HG03575 (cell line): ENCODE measurements at regions not wholly inside any gene's neighbourhood (a gene's known extent, or its start where the extent isn't known, plus 50 kb on each side); places are given as distances from the start of the nearest gene placed in this dataset.

Experiments used
- ATAC-seq: cut with Tn5 transposase; IDR thresholded peaks from one replicate; pipeline ENCODE4 v1.9.1; 2021; ENCODE audit not compliant: unreplicated experiment, insufficient number of reproducible peaks, low FRiP score; ENCODE audit errors: extremely low read depth

DNA sequence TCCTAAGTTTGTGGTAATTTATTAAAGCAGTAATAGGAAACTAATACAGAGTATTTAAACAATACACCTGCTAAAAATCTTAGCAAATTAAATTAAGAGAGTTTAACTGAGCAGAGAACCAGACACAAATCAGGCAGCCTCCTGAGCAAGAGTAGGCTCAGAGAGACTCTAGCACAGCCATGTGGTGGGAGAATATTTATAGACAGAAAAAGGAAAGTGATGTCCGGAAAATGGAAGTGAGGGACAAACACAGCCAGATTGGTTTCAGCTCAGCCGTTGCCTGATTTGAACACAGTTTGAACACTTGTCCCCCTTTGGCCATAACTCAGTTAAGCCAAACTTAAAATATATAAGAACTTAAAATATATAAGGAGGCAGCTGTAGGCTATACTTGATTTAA, 192.6 kb upstream of the PSMD7 start:
- ATAC-seq, result no peak

DNA sequence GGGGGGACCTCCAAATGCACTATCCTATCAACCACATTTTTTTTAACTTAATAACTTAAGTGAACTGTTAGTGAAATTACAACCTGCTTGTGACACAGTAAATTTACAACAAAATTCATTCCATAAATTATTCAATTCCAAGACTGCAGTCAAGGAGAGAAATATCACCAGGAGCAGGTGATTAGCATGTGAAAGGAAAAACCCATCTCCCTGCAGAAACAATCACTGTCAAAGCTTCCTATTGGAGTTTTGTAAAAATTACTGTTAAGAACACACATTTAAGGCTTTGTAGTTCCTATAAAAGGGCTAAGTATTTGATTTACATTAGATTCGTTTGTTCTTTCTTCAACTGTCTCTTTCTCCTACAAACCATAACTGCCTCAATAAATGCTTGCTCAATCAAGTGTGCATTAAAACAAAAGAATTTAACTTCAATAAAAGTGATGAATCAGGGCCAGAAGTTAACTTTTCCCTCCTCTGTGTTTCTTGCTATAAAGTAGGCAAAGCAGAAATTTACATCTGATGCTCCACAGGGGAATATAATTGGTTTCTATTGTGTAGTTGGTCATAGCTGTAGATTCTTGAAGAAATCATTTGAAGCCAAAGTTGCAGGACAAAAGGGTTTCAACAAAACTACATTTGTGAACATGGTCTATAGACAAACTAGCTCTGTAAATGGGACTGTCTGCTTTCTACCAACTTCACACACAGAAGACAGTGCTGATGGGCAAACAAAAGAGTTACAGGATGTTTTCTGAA, 195.1 kb upstream of the PSMD7 start:
- ATAC-seq, result no peak

DNA sequence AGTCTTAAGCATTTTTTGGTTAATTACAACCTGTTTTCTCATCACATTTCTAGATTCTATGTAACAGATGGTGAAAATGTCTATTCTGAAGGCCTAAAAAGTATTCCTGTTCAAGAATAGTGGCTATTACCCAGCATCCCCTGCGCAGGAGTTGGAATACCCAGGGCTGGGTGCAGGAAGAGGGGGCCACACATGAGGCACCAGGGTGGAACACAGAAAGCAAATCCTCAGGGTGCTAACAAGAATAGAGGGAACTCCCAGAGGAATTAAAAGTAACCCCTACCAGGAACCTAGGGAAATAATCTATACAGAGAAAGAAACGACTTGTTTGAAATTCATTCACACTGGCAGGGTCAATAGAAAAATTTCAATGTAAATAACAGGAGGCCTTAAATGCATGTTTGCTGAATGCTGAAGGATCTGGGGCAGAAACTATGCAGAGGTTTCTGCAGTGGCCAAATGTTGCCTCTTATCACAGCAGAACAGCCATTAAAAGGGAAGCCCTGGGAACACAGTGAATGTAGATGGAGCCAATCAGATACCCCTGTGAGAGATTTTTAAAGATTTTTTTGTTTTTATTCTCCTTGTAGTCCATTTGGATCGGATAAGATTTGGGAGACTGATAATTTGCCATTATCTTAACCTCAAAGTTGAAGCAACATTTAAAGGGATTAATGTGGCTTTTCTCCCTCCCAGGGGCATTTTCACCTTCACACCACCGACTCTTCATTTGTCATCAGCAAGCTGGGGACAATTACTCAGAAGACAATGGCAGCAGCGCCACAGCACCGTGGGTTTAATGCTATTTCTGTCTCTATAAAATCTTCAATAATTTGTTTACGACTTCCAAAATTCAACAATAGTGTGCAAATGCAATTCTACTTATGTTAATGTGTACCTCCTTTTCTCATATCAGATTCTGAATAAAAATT, 196.0 kb upstream of the PSMD7 start:
- ATAC-seq, result no peak

DNA sequence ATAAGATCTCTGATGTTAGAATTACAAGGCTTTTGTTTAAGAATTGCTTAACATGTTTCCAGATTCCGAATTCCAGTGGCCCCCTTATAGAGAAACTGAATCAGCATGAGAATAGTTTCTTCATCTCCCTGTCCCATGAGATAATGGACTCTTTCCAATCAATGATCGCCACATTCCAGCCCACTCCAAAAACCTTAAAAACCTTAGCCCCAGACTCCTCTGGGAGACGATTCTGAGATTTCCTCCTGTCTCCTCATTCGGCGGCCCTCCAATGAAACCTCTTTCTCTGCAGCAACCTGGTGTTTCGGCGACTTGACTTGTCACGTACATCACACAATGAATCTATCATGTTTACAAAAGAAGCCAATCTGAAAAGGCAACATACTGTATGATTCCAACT, 197.1 kb upstream of the PSMD7 start:
- no peak for ATAC-seq

DNA sequence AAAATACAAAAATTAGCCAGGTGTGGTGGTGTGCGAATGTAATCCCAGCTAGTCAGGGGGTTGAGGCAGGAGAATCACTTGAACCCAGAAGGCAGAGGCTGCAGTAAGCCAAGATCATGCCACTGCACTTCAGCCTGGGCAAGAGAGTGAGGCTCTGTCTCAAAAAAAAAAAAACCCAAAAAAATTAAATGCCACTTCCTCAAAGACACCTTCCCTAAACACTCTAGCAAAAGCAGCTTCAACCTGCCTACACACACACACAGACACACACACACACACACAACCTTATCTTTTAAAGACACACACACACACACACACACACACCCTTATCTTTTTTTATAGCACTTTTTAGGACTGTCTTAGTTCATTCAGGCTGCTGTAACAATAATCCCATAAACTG, 201.7 kb upstream of the PSMD7 start:
- no peak for ATAC-seq

DNA sequence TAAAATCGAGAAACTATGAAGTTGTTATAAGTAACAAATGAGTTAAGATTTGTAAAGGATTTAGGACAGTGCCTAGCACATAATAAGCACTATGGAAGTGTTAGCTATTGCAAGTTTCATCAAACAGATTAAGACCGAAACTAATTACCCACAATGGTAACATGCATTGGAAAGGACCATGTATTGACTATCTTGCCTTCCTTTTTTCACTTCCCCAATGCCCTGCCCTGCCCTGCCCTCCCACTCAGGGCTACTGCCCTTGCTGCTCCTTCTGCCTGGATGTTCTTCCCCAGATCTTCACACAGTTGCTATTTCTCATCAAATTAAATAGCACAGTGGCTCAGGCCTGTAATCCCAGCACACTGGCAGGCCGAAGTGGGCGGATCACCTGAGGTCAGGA, 202.1 kb upstream of the PSMD7 start:
- no peak for ATAC-seq

DNA sequence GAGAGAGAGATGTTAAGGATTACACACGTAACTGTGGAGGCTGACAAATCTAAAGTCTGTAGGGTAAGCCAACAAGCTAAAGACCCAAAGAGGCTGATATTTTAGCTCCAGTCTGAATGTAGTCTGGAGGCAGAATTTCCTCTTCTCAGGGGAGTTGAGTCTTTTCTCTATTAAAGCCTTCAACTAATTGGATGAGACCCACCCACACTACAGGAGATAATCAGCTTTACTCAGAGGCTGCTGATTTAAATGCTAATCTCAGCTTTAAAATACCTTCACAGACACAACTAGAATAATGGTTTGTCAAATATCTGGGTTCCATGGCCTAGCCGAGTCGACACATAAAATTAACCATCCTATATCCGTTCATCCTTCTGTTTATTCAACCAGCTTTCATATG, 204.3 kb upstream of the PSMD7 start:
- ATAC-seq, result no peak

DNA sequence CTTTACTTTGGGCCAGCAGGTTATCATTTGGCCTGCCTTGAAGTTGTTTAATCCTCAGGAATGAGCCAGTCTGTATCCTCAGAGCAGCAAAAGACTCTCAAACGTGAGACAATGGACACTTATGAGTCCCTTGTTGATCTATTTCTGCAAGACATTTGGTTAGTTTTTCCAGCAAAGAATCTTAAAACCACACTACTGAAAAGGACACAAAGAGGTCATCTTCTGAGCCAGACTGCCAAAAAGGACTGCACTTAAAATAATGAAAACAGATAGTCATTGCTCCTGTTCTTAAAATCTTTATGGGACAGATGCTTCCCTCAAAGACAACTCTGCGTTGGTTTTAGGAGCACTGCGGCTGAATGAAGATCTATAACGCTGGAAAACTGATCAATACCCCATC, 205.7 kb upstream of the PSMD7 start:
- ATAC-seq, result no peak

DNA sequence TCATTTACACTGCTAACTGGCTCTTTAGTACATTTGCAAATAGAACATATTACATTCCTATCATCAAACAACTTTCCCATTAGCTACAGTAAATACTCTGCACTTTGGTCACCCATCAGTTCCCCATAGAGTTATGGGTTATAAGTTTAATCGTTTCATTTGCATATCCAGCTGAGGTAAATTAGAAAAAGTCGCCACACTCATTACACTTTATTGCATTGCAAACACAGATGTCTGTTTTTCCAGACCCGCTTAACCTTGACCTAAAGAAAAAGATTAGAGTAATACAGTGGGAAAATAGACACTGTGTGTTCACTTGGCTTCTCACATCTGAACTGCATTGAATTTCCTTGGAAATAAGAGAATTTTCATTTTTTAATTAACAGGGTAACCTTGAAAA, 213.1 kb upstream of the PSMD7 start:
- no peak for ATAC-seq

DNA sequence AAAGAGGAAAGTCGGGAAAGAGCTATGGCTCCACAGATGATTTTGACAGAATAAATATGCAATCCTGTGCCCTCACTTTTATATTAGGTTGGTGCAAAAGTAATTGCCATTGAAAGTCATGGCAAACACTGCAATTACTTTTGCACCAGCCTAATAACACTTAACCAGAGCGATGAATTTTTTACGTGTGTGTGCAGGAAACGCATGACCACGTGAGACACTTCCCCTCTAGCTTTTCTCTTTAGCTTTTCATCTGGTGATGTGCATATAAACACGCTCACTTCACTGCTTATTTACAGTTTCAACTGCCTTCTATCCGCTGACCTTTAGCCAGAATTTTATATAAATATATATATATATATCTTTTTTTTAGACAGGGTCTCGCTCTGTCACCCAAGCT, 216.3 kb upstream of the PSMD7 start:
- ATAC-seq, result no peak

DNA sequence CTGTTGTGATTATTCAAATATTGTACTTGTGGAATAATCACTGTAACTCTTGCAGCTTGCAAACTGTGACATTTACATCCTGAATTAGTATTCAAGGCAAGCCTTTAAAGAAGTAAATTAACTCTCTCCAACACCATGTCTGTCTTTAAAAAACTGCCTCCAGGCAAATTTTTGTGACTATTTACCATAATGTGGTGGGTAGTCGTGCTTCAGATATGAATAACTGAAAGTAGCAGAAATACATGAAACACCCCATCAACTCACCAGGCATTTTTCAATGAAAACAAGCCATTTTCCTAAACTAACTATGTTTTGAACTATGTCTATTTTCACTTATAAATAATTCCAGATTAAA, 217.4 kb upstream of the PSMD7 start:
- no peak for ATAC-seq

DNA sequence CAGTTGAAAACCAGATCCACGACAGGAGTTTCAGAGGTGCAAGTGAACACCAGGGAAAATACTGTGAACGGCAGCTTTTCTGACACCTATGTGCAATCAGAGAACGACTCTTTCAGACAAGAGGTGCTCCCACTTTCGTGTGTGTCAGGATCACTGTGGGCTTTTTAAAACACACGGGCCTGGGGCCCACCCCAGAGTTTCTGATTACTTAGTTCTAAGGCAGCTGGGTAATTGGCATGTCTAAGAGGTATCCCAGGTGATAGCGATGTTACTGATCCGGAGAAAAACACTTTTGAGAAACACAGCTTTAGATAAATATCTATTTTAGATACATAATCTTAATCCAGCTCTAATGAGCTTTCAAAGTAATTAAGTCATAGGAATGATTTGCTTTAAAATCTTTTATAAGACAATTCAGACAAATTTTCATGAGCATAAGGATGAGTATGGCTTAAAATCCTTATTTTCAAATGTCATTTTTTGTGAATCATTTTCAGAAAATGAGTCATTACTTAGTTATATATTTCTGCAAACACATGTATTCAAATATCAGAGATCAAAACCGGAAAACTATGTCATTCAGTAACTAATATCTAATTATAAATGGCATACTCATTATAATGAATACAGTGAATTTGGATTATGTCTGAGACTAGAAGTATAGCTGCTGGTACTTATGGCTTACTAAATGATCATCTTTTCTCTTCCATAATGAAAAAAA, 217.9 kb upstream of the PSMD7 start:
- ATAC-seq, result no peak

DNA sequence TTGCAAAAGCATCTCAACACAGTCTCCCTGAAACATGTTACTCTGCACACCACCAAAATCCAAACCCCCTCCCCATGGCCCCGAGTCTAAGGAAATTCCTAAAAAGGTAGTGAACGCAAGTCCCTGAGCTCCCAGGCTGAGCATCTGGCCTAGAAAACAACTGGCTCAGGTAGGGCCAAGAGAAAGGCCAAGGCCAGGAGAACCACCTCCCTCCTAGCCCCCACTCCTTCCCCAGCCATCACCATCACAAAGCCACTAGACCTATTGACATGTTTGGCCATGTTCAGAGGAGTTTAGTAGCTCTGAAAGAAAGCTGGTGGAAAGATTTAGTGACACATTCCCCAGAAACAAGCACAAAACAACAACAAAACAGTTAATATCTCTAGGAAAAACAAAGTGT, 220.0 kb upstream of the PSMD7 start:
- ATAC-seq, result no peak

DNA sequence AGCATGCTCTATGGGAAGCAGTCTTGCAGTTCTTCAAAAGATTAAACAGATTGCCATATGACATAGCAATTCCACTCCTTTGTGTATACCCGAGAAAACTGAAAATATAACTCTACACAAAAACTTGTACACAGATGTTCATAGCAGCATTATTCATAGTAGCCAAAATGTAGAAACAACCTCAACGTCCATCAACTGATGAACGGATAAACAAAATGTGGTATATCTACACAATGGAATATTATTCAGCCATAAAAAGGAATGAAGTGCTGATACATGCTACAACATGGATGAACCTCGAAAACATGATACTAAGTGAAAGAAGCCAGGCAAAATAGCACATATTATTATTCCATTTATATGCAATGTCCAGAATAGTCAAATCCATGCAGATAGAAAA, 221.2 kb upstream of the PSMD7 start:
- no peak for ATAC-seq

DNA sequence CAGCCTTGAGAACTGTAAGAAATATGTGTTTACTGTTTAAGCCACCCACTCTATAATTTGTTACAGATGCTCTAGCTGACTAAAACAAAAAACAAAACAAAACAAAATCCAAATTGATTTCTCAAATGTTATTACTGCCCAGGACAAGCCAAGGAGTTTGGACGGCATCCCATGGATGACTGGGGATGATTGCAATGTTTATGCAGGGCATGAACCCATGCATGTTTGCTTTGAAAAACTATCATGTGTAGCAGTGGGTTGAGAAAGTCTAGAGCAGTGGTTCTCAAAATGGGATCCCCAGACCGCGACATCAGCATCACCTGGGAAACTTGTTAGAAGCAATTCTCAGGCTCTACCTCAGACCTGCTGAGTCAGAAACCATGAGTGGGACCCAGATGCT, 223.2 kb upstream of the PSMD7 start:
- ATAC-seq, result no peak

DNA sequence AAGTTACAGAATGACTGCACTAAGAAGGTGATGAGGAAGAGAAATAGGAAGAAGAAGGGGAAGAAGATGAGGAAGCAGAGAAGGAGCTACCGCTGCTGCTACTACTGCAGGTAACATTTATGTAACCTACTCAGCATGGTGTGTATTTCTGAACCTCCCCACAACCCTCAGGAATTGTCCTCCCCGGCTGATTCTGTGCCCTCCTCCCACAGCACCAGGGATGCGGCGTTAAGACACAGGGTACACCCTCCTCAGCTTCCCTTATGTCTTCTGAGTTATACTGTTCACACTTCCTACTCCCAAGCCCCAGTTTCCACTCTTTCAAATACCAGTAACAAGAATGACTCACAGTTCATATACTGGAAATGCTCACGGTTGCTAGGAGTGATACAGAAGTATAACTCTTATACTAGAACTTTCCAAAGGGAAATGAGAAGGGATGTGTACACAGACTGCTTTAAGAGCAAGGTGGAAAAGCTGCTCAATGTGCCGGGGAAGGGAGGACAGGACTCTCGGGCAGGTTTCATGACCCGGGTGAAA, 224.5 kb upstream of the PSMD7 start:
- no peak for ATAC-seq

DNA sequence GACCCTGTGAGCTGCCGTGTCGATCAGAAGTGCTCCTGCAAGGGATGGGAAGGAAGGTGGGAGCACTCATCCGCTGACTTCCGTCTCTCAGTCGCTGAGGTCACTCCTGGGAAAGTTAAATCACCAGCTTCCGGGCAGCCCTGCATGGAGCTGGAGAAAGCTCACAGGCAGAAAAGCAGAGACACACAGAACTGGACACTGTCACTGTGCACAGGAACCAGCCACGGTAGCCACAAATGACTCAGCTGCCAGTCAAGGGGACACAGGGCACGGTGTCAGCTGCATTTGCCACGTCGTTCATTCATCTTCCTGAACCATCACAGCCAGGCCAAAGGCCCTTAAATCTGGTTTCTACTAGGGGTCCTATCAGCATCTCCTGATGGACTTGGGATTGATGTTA, 226.4 kb upstream of the PSMD7 start:
- ATAC-seq, result no peak

DNA sequence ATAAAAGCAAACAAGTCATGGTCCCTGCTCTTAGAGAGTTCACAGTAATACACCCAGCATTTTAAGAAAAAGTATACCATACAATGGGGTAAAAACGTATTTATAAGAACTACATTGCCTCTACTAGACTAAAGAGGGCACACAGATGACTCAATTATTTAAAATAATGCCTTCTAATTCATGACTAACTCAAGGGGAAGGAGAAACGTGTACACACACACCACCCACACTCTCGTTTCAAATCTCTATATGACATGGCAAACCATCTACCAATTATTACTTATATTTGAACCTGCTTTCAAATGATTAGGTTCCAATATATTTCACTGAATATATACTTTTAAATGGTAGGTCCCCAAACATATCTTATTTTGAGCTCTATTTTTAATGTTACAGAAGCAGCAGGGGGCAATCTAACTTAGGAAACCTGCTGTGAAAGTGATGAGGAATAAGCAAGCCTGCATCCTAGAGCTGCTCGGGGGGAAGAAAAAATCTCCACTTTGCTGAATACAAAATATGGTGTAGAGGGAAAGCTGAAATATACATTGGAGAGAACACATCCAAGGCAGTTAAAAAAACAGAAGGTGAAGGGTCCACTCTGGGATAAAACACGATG, 232.4 kb upstream of the PSMD7 start:
- ATAC-seq, result no peak

DNA sequence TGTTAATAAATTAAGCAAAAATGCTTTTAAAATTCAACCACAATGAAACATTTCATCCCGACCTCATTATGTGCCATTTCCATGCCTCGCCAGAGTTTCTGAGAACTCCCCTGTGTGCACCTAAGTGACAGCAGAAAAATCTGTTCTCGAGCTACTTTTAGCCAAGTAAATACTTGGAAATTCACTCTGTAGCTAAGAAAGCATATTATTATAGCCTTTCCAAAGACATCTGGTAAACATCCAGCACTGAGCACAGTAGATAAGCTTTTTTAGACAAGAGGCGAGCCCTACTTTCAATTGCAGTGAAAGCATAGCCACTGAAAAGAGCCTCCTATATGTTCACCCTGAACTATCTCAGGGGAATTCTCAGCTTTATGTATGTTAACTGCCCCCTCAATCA, 242.8 kb upstream of the PSMD7 start:
- ATAC-seq, result no peak
